ENCODE measurements at regions not wholly inside any gene's neighbourhood (a gene's known extent, or its start where the extent isn't known, plus 50 kb on each side); places are given as distances from the start of the nearest gene placed in this dataset.

DNA sequence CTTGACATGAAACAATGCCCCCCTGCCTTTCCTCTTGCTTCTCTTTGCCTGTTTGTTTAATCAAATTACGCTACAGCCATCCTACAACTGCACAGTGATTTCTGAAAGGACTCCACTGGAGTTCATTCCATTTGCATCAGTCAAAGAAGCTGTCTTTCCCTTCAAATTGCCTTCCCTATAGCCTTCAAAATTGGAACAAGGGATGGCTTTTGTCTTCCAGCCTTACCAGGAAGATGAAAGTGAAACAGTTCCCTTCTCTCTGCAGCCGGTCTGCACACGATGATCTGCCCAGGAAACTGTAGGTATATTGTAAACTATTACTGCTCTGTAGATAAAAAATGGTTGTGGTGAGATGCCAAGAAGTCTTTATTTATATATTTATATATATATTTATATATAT is 65.6 kb upstream of the ETS2 start:
- H3K27ac ChIP-seq, result no peak overlapping the region
- no peak for DNase-seq

GRCh38 chr21:38741092-38741949 is 64.4 kb upstream of the ETS2 start:
- Histone ChIP-seq H3K36me3 (no peaks in the 10 kb centered on the region), H3K4me1 (peaks cover 0 to 5% (median 0%) of the 10 kb centered on the region in 4 donors), H3K27me3 (no peaks in the 10 kb centered on the region), H3K4me3 (no peak overlapping the region), H3K9me3 (no peaks in the 10 kb centered on the region), H3K27ac (no peak overlapping the region)
- ATAC-seq (ENCODE audit: low FRiP score in 2 of 2) (no peak), DNase-seq (no peak)
- TF ChIP-seq, protein P1, sequence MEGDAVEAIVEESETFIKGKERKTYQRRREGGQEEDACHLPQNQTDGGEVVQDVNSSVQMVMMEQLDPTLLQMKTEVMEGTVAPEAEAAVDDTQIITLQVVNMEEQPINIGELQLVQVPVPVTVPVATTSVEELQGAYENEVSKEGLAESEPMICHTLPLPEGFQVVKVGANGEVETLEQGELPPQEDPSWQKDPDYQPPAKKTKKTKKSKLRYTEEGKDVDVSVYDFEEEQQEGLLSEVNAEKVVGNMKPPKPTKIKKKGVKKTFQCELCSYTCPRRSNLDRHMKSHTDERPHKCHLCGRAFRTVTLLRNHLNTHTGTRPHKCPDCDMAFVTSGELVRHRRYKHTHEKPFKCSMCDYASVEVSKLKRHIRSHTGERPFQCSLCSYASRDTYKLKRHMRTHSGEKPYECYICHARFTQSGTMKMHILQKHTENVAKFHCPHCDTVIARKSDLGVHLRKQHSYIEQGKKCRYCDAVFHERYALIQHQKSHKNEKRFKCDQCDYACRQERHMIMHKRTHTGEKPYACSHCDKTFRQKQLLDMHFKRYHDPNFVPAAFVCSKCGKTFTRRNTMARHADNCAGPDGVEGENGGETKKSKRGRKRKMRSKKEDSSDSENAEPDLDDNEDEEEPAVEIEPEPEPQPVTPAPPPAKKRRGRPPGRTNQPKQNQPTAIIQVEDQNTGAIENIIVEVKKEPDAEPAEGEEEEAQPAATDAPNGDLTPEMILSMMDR (IDR thresholded peaks at IDR 0.05), result no peak
- TF ChIP-seq POLR2A (IDR thresholded peaks at IDR 0.05) (no peak), EP300 (IDR thresholded peaks at IDR 0.05) (no peak)
- WGBS, 2 donors, result 94% methylated on average over 5 of the region's 5 CpGs

More for the DNA sequence above, 65.6 kb upstream of the ETS2 start:
- no peaks in the 10 kb centered on the region for H3K36me3 ChIP-seq
- 37 to 42% methylated on average over 3 of the region's 3 CpGs for WGBS, 2 donors
- H3K27me3 ChIP-seq, result no peaks in the 10 kb centered on the region
- no peaks in the 10 kb centered on the region for H3K9me3 ChIP-seq
- no peak overlapping the region for H3K4me3 ChIP-seq
- TF ChIP-seq POLR2AphosphoS5 (IDR thresholded peaks at IDR 0.05) (no peak), POLR2A (IDR thresholded peaks at IDR 0.05) (no peak), EP300 (IDR thresholded peaks at IDR 0.05) (no peak)
- TF ChIP-seq, protein P1 (IDR thresholded peaks at IDR 0.05), result no peak
- no peak for ATAC-seq (ENCODE audit: low FRiP score in 2 of 2)
- H3K4me1 ChIP-seq, result peaks cover 0 to 8% (median 3%) of the 10 kb centered on the region in 4 donors

DNA sequence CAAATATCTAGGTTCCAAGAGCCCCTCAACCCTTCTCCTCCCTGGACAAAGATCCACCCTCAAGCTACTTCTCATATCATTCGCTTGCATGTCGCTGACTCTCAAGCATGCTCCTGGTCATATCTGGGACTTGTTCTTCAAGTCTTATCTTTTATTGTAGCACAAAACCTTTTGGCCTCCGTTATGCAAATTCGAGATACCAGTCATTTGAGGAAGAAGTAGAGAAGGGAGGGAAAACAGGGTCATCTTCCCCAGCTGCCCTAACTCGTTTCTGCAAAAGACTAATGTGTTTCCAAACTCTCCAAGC is 63.8 kb upstream of the ETS2 start:
- H3K4me3 ChIP-seq, result no peak overlapping the region
- H3K4me1 ChIP-seq, result peaks cover 0 to 5% (median 0%) of the 10 kb centered on the region in 4 donors
- no peaks in the 10 kb centered on the region for H3K27me3 ChIP-seq
- H3K36me3 ChIP-seq, result no peaks in the 10 kb centered on the region
- 83 to 86% methylated on average over 5 of the region's 5 CpGs for WGBS, 2 donors
- H3K27ac ChIP-seq, result no peak overlapping the region
- H3K9me3 ChIP-seq, result no peaks in the 10 kb centered on the region
- ATAC-seq (ENCODE audit: low FRiP score in 2 of 2) (no peak), DNase-seq (no peak)
- TF ChIP-seq, protein P1 (IDR thresholded peaks at IDR 0.05), result no peak
- TF ChIP-seq POLR2A (IDR thresholded peaks at IDR 0.05) (no peak), EP300 (IDR thresholded peaks at IDR 0.05) (no peak), POLR2AphosphoS5 (IDR thresholded peaks at IDR 0.05) (no peak)

- Histone ChIP-seq H3K27me3 (no peaks in the 10 kb centered on the region), H3K9me3 (no peaks in the 10 kb centered on the region), H3K27ac (no peak overlapping the region), H3K4me1 (peaks cover 0 to 5% (median 0%) of the 10 kb centered on the region in 4 donors), H3K36me3 (no peaks in the 10 kb centered on the region), H3K4me3 (no peak overlapping the region)
- ATAC-seq (ENCODE audit: low FRiP score in 2 of 2), result no peak
- 87 to 92% methylated on average over 1 of the region's 1 CpG for WGBS, 2 donors
- no peak for DNase-seq
- TF ChIP-seq POLR2AphosphoS5 (IDR thresholded peaks at IDR 0.05) (no peak), EP300 (IDR thresholded peaks at IDR 0.05) (no peak), POLR2A (IDR thresholded peaks at IDR 0.05) (no peak)
- TF ChIP-seq, protein P1 (IDR thresholded peaks at IDR 0.05), result no peak
Observed at GRCh38 chr21:38742580-38743260, 63.0 kb upstream of the ETS2 start.
